MCF 10A (cell line): ENCODE measurements at regions not wholly inside any gene's neighbourhood (a gene's known extent, or its start where the extent isn't known, plus 50 kb on each side); places are given as distances from the start of the nearest gene placed in this dataset.
"Not testable (repeated sequence)": the region's sequence is repeated elsewhere in the genome, so short reads cannot be mapped to it uniquely, and the experiment has no call there.

Source experiments
- BruUV-seq: library from RNA; stranded (reverse); fragments of 400-500 nt; replicated peaks from 2 replicates; lab custom pipeline; 2021; lab: Mats Ljungman, UMichigan
- CTCF ChIA-PET: fragments of 300-600 bp; sonication (Branson Sonifier 250); formaldehyde crosslinking; extraction: SDS; loops from one replicate; lab custom pipeline; 2021; ENCODE audit warnings: antibody characterized with exemption, inconsistent platforms; lab: Yijun Ruan, JAX
- POLR2A ChIA-PET: fragments of 300-600, 350-650 bp; sonication (Branson Sonifier 250); formaldehyde crosslinking; extraction: SDS; loops from one replicate; lab custom pipeline; 2020; ENCODE audit warnings: antibody characterized with exemption, inconsistent platforms; lab: Yijun Ruan, JAX
- DNase-seq: peaks from one replicate; pipeline ENCODE4 v3.0.0-alpha.2; 2018; ENCODE audit not compliant: unreplicated experiment
- H3K27ac Mint-ChIP-seq: one replicate; pipeline ENCODE4 v1.8.0; 2022; ENCODE audit warnings: mild to moderate bottlenecking, low read depth, mixed read lengths; ENCODE audit not compliant: unreplicated experiment
- H3K27me3 Mint-ChIP-seq: one replicate; pipeline ENCODE4 v1.8.0; 2022; ENCODE audit warnings: mixed read lengths; ENCODE audit not compliant: insufficient read depth, unreplicated experiment
- H3K36me3 Mint-ChIP-seq: one replicate; pipeline ENCODE4 v1.8.0; 2022; ENCODE audit warnings: mild to moderate bottlenecking, moderate library complexity, mixed read lengths; ENCODE audit not compliant: insufficient read depth, unreplicated experiment
- H3K4me1 Mint-ChIP-seq: one replicate; pipeline ENCODE4 v1.8.0; 2022; ENCODE audit warnings: mixed read lengths; ENCODE audit not compliant: insufficient read depth, unreplicated experiment
- H3K4me3 Mint-ChIP-seq: one replicate; pipeline ENCODE4 v1.8.0; 2022; ENCODE audit warnings: mild to moderate bottlenecking, moderate library complexity, mixed read lengths; ENCODE audit not compliant: unreplicated experiment
- H3K9me3 Mint-ChIP-seq: one replicate; pipeline ENCODE4 v1.8.0; 2022; ENCODE audit warnings: mixed read lengths; ENCODE audit not compliant: unreplicated experiment
- intact Hi-C: fragments of 100-400 bp; cut with micrococcal nuclease; formaldehyde crosslinking; loops from 2 replicates; pipeline ENCODE4 v1.14.1; 2022
- TF ChIP-seq, protein P1 (sequence below): fragments of 200-600 bp; IDR thresholded peaks from one replicate; pipeline ENCODE4 v1.8.0; 2022; ENCODE audit warnings: antibody characterized with exemption, mild to moderate bottlenecking; ENCODE audit not compliant: unreplicated experiment

DNA sequence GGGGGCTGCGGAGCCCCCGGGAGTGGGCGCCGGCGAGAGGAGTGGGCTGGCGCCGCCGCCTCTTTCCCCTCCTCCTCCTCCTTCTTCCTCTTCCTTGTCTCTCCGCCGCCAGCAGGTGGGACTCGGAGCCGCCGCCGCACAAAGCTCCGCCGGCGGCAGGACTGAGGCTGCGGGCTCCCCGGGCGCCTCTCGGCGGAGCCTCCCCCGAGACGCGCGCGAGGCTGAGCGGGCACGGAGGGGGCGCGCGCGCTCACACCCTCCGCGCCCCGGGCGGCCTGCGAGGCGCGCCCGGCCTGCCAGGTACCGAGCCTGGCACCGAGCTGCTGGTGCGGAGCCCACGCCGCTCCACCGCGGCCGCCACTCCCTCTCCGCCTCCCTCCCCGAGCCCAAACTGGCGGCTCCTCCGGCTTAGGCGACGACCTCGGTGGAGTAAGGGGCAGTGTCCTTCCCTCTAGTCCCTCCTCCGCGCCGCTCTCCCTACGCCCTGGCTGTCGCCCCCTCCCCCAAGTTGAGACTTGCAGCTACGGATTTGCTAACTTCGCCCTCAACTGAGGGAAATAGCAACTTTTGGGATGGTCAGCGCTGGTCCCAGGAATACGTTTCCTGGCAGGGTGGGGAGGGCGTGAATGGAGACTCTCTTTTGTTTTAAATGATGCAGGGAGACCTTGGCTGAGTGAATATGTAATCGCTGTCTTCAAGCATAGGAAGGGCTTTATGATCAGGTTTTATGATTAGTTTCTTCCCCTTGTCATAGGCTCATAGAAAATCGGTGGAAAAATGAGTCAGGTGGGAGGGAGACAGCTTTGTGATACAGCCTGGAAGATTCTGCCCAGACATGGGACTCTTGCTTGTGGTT is 199.5 kb upstream of the CAND1 start:
- Mint-ChIP-seq H3K4me1 (peaks cover 21% of the 10 kb centered on the region), H3K9me3 (no peaks in the 10 kb centered on the region), H3K4me3 (peak overlapping the region; percentile 77), H3K36me3 (no peaks in the 10 kb centered on the region), H3K27ac (peak overlapping the region; percentile 31), H3K27me3 (peaks cover 2% of the 10 kb centered on the region)
- no TSS peak for BruUV-seq
- ChIA-PET CTCF (interaction anchor here (0.5 to 1.8 kb wide), 6 partner anchors 25 to 659 kb away, joined by 3 to 10 read pairs (median 3); no protein-coding TSS in a partner anchor), POLR2A (interaction anchor here (0.6 to 3.1 kb wide), 4 partner anchors 9 to 1251 kb away, joined by 3 to 17 read pairs (median 5); partner anchors contain the start of gene CAND1)
- TF ChIP-seq, protein P1, sequence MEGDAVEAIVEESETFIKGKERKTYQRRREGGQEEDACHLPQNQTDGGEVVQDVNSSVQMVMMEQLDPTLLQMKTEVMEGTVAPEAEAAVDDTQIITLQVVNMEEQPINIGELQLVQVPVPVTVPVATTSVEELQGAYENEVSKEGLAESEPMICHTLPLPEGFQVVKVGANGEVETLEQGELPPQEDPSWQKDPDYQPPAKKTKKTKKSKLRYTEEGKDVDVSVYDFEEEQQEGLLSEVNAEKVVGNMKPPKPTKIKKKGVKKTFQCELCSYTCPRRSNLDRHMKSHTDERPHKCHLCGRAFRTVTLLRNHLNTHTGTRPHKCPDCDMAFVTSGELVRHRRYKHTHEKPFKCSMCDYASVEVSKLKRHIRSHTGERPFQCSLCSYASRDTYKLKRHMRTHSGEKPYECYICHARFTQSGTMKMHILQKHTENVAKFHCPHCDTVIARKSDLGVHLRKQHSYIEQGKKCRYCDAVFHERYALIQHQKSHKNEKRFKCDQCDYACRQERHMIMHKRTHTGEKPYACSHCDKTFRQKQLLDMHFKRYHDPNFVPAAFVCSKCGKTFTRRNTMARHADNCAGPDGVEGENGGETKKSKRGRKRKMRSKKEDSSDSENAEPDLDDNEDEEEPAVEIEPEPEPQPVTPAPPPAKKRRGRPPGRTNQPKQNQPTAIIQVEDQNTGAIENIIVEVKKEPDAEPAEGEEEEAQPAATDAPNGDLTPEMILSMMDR = peak; percentile 6
- DNase-seq = peak; percentile 52
- intact Hi-C loops = loop anchor here (1.0 to 5.0 kb wide), 2 partner anchors 151 to 162 kb away; no protein-coding TSS in a partner anchor

DNA sequence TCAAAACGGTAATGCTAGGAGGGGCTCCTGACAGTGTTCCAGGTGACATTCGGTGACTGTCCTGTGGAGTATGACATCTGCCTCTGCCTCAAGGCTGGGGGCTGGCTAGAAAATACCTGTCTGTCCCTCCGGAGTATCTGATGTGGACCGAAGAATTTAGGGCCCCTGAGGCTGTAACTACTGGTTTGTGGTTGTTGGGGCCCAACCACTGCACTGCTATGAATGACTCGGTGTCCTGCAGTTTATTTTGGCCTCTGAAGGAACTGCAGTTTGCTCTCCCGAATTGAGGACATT is 198.9 kb upstream of the CAND1 start:
- Mint-ChIP-seq H3K27me3 (peaks cover 8% of the 10 kb centered on the region), H3K27ac (no peak overlapping the region), H3K4me1 (peaks cover 26% of the 10 kb centered on the region), H3K36me3 (no peaks in the 10 kb centered on the region), H3K4me3 (peak overlapping the region; percentile 77), H3K9me3 (no peaks in the 10 kb centered on the region)
- DNase-seq = no peak
- intact Hi-C loops = no loop called here
- TF ChIP-seq, protein P1 = no peak
- no TSS peak for BruUV-seq
- CTCF ChIA-PET = interaction anchor here (1.7 to 1.8 kb wide), 2 partner anchors 150 to 152 kb away, joined by 6 to 10 read pairs; no protein-coding TSS in a partner anchor
- POLR2A ChIA-PET = interaction anchor here (1.1 to 3.1 kb wide), 2 partner anchors 21 to 199 kb away, joined by 6 to 17 read pairs; partner anchors contain the start of gene CAND1

DNA sequence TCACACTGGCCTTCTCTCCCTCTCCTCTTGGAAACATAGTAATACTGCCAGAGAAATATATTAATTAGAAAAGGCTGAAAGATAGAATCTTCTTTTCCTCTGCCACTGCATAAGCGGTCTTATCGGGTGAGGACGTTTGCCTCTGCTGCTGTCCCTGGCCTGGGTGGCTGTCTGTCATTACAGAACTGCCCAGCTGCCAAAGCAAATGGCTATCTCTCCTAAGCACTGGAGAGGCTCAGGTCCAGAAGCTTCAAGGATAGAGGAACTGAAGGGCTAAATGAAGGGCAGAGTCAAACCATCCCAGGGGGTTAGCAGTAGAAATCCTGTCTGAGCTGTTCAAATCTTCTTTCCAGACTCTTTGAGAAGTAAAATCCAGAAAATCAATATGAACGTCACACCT is 198.6 kb upstream of the CAND1 start:
- TF ChIP-seq, protein P1 = no peak
- H3K4me3 Mint-ChIP-seq = peak overlapping the region; percentile 77
- intact Hi-C loops = no loop called here
- DNase-seq = no peak
- POLR2A ChIA-PET = interaction anchor here (3.1 kb wide), 1 partner anchor 198 kb away, joined by 17 read pairs; the partner anchor contains the start of gene CAND1
- no peaks in the 10 kb centered on the region for H3K9me3 Mint-ChIP-seq
- peaks cover 30% of the 10 kb centered on the region for H3K4me1 Mint-ChIP-seq
- no peak overlapping the region for H3K27ac Mint-ChIP-seq
- peaks cover 11% of the 10 kb centered on the region for H3K27me3 Mint-ChIP-seq
- BruUV-seq = no TSS peak
- CTCF ChIA-PET = interaction anchor here (1.7 kb wide), 1 partner anchor 151 kb away, joined by 6 read pairs; no protein-coding TSS in a partner anchor
- H3K36me3 Mint-ChIP-seq = no peaks in the 10 kb centered on the region

DNA sequence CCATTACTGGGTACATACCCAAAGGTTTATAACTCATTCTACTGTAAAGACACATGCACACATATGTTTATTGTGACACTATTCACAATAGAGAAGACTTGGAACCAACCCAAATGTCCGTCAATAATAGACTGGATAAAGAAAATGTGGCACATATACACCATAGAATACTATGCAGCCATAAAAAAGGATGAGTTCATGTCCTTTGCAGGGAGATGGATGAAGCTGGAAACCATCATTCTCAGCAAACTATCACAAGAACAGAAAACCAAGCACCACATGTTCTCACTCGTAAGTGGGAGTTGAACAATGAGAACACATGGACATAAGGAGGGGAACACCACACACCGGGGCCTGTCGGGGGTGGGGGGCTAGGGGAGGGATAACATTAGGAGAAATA is 196.9 kb upstream of the CAND1 start:
- H3K27me3 Mint-ChIP-seq = peaks cover 22% of the 10 kb centered on the region
- H3K36me3 Mint-ChIP-seq, H3K27ac Mint-ChIP-seq, BruUV-seq, H3K4me3 Mint-ChIP-seq, DNase-seq, intact Hi-C loops, H3K9me3 Mint-ChIP-seq: not testable (repeated sequence)
- ChIA-PET CTCF (interaction anchor here (1.4 to 2.4 kb wide), 2 partner anchors 147 to 150 kb away, joined by 3 to 9 read pairs; no protein-coding TSS in a partner anchor), POLR2A (interaction anchor here (1.3 kb wide), 1 partner anchor 197 kb away, joined by 4 read pairs; the partner anchor contains the start of gene CAND1)
- peaks cover 40% of the 10 kb centered on the region for H3K4me1 Mint-ChIP-seq
